Right ventricle myocardium superior (tissue), 1 donor: ENCODE measurements at regions not wholly inside any gene's neighbourhood (a gene's known extent, or its start where the extent isn't known, plus 50 kb on each side); places are given as distances from the start of the nearest gene placed in this dataset.

Source experiments
- ATAC-seq: fragments of 200-7000 bp; cut with Tn5 transposase; one replicate; pipeline ENCODE4 v1.9.1; 2020; ENCODE audit warnings: mild to moderate bottlenecking; ENCODE audit not compliant: poor library complexity
- DNase-seq: peaks from one replicate; pipeline ENCODE4 v3.0.0-alpha.2; 2020
- intact Hi-C: fragments of 100-400 bp; cut with DNase I; formaldehyde crosslinking; loops from one replicate; pipeline ENCODE4 v1.11.2; 2022
- donor health status: DM: no; HTN: yes; CAD: no; lungs with severe emphysema.

GRCh38 chr6:156657296-156657695, 119.9 kb upstream of the ARID1B start:
- no peak for DNase-seq
- peak; percentile 82 for ATAC-seq
- intact Hi-C loops = no loop called here

DNA sequence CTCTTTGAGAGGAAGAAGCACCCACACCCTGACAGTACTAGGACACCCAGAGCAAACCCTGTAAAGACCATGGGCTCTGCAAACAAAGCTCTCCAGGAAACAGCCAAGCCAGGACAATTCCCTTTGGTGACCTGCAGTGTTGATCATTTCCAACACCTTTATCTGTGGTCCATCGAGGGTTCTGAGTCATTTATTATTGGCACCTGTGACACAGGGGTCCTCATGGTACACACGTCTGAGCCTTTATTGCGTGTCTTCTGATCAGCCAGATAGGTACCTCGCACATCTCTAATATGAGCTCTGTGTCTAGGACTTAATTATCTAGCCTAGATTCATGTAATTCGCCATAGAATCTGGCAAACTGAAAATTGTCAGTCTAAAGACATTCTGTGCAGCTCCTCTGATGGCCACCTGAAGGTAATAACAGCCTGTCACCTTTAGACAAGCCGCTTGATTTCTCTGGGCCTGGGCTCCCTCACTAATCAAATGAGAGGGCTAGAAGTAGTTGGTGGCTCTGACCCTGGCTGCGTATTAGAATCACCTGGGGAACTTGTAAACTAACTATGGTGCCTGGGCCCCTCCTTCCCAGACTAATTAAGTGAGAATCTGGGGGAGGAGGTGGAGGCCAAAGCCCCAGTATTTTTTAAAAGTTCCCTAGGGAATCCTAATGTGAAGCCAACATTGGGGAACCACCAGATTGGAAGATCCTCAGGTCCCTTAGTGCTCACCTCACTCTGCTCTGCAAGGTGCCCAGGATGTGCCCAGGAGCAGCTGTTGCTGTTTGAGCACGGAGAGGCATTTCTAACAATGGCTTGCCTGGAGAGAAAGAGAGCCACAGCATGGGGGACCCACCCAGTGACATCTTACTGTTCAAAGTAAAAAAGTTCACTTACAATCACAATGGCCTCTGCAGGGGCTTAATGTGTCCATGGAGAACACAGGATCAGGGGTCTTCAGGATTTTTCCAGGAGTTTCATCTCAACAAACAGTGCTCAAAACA, 122.0 kb upstream of the ARID1B start:
- intact Hi-C loops = no loop called here
- ATAC-seq = no peak

GRCh38 chr6:156652231-156652750, 124.9 kb upstream of the ARID1B start:
- ATAC-seq (no peak), DNase-seq (no peak)
- intact Hi-C loops = no loop called here

More for the DNA sequence above, 122.0 kb upstream of the ARID1B start:
- no peak for DNase-seq

- ATAC-seq (no peak), DNase-seq (no peak)
- intact Hi-C loops = no loop called here
Observed at GRCh38 chr6:156651486-156651885, 125.7 kb upstream of the ARID1B start.

DNA sequence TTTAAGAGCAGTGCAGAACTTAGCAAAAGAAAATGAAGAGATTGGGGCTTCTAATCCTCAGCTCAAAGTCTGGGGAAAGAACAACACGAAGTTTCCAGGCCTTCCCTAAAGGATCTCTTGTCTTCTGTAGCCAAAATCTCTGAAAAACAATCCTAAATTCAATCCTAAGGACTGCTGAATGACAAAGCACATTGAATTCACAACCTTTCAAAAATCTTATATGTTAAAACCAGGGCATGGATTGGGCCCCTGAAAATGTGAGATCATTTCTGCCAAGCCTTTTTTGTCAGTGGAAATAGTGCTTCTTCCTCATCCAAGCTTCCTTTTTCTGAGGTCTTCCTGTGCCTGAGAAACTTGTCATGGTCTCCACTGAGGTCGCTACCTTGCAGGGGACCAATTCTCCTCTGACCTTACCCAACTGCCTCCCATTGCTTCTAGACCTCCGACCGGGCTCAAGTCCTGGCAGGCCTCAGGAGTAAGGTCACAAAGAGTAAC, 126.2 kb upstream of the ARID1B start:
- intact Hi-C loops = no loop called here
- ATAC-seq = no peak

DNA sequence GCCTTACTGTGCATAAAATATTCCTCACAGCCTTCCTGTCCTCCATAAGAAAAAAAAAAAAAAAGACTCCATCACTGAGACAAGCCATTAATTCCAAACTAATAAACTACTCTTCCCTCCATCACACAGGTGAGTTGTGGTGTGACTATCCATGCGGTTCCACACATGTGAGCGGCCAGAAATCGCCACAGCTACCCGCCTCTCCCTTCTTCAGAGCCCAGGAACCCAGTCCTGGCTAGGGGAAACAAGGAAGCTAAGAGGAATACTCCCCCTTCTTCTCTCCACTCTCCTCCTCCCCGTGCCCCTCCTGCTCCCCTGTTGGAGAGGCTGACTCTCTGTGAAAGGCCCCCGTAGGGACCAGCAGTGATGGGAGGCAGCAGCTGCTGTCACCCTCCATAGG, 128.6 kb upstream of the ARID1B start:
- intact Hi-C loops = no loop called here
- DNase-seq = no peak
- no peak for ATAC-seq

More for the DNA sequence above, 126.2 kb upstream of the ARID1B start:
- no peak for DNase-seq

GRCh38 chr6:156647991-156648390, 129.2 kb upstream of the ARID1B start:
- intact Hi-C loops = no loop called here
- DNase-seq (no peak), ATAC-seq (no peak)

DNA sequence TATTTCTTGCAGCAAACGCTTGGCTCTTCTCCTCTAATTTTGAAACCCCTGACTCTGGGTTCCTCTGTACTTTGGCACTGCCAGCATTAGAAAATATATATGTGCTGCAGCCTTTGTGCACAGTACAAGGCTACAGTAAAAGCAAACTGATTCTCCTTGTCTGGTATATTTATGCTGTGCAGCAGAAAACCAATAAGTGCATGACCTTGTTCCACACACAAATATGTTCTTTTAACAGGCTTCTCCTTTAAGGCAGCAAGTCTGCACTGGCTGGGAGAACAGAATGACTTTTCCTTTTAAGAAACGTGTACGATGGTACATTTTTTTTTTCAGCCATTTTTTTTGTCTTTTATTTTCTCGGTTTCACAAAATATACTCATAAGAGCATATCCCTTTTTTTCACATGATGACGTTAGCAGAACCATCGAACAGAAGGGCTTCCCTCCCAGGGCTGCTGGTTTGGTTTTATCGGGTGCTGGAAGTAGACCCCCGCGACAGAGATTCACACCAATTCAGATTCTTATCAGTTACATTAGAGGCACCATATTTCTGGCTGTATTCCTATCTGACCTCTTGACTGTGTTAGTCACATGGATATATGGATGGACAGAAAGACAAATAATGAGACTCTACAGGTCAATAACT, 129.9 kb upstream of the ARID1B start:
- DNase-seq (no peak), ATAC-seq (no peak)
- intact Hi-C loops = no loop called here

DNA sequence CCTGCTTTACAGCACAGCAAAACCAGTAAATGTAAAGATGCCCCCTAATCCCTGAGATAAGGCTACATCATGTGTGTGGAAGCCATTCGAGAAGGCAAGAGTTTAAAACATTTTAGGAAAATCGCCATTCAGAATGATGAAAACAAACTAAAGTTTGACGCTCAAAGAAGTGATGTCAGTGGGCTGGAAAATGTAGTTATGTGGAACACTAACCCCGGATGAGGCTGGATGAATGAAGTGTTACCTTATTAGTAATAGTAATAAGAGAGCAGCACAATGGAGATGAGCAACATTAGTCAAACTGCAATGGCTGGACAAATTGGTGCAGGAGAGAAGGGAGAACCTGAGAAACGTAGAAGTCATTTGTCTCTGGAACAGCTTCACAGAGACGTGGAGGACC, 130.7 kb upstream of the ARID1B start:
- DNase-seq = no peak
- ATAC-seq = no peak
- intact Hi-C loops = no loop called here

- DNase-seq (no peak), ATAC-seq (no peak)
- intact Hi-C loops = no loop called here
Observed at GRCh38 chr6:156645097-156645496, 132.1 kb upstream of the ARID1B start.

- ATAC-seq = no peak
- no peak for DNase-seq
Observed at GRCh38 chr6:156639009-156639721, 138.0 kb upstream of the ARID1B start.

GRCh38 chr6:156638581-156638980, 138.6 kb upstream of the ARID1B start:
- intact Hi-C loops = no loop called here
- ATAC-seq = no peak
- no peak for DNase-seq

More at GRCh38 chr6:156639009-156639721, 138.0 kb upstream of the ARID1B start:
- intact Hi-C loops = no loop called here

- peak; percentile 22 for ATAC-seq
- intact Hi-C loops = no loop called here
- DNase-seq = no peak
Observed at GRCh38 chr6:156634951-156635371, 142.2 kb upstream of the ARID1B start.

- DNase-seq = no peak
- ATAC-seq = peak; percentile 36
- intact Hi-C loops = no loop called here
Observed at GRCh38 chr6:156634048-156634447, 143.1 kb upstream of the ARID1B start.

GRCh38 chr6:156633291-156633690, 143.9 kb upstream of the ARID1B start:
- intact Hi-C loops = no loop called here
- peak; percentile 12 for ATAC-seq
- no peak for DNase-seq

- DNase-seq = no peak
- intact Hi-C loops = no loop called here
- ATAC-seq = no peak
Observed at GRCh38 chr6:156630613-156631302, 146.4 kb upstream of the ARID1B start.

- ATAC-seq (no peak), DNase-seq (no peak)
- intact Hi-C loops = no loop called here
Observed at GRCh38 chr6:156628805-156629204, 148.4 kb upstream of the ARID1B start.

DNA sequence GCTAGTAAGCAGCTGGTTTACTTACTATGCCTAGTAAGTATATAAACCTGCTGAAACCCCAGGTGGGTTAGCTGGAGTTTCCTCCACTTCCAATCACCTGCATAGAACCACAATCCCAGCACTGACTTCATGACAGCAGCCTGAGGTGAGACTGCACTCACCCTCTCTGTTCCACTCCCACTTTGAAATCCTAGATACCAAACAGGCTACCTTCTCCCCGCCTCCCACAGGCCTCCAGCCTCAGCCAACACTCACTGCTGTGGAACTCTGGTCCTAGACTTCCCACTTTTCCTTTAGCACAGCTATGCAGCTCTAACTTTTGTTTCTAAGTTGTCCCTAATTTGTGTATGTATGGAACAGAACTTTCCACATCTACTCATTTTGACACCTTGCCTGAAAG, 149.7 kb upstream of the ARID1B start:
- intact Hi-C loops = no loop called here
- DNase-seq = no peak
- ATAC-seq = no peak
